AG09319 (cell line): ENCODE measurements at regions not wholly inside any gene's neighbourhood (a gene's known extent, or its start where the extent isn't known, plus 50 kb on each side); places are given as distances from the start of the nearest gene placed in this dataset.

Source experiments
- DNase-seq: peaks from one replicate; pipeline ENCODE4 v3.0.0-alpha.2; 2010; ENCODE audit warnings: low read depth; ENCODE audit errors: extremely low read depth
- TF ChIP-seq, protein P1 (sequence below): IDR thresholded peaks from 2 replicates; pipeline ENCODE4 v1.5.1; 2011; ENCODE audit warnings: low read depth, mild to moderate bottlenecking, inconsistent platforms, low read length, moderate library complexity

- DNase-seq, result no peak
- TF ChIP-seq, protein P1, sequence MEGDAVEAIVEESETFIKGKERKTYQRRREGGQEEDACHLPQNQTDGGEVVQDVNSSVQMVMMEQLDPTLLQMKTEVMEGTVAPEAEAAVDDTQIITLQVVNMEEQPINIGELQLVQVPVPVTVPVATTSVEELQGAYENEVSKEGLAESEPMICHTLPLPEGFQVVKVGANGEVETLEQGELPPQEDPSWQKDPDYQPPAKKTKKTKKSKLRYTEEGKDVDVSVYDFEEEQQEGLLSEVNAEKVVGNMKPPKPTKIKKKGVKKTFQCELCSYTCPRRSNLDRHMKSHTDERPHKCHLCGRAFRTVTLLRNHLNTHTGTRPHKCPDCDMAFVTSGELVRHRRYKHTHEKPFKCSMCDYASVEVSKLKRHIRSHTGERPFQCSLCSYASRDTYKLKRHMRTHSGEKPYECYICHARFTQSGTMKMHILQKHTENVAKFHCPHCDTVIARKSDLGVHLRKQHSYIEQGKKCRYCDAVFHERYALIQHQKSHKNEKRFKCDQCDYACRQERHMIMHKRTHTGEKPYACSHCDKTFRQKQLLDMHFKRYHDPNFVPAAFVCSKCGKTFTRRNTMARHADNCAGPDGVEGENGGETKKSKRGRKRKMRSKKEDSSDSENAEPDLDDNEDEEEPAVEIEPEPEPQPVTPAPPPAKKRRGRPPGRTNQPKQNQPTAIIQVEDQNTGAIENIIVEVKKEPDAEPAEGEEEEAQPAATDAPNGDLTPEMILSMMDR, result no peak
These were observed 288.0 kb upstream of the POU3F2 start for GRCh38 chr6:98546376-98546775.

- TF ChIP-seq, protein P1, result no peak
- no peak for DNase-seq
These were observed 287.2 kb upstream of the POU3F2 start for GRCh38 chr6:98547151-98547550.

- DNase-seq, result no peak
These were observed 286.7 kb upstream of the POU3F2 start for GRCh38 chr6:98547634-98548033.

GRCh38 chr6:98548301-98548700, 286.1 kb upstream of the POU3F2 start:
- TF ChIP-seq, protein P1, result no peak
- no peak for DNase-seq

More at GRCh38 chr6:98547634-98548033, 286.7 kb upstream of the POU3F2 start:
- TF ChIP-seq, protein P1, result no peak

GRCh38 chr6:98560418-98560817, 274.0 kb upstream of the POU3F2 start:
- TF ChIP-seq, protein P1, result no peak
- DNase-seq, result no peak

- TF ChIP-seq, protein P1, result no peak
- DNase-seq, result no peak
These were observed 273.5 kb upstream of the POU3F2 start for GRCh38 chr6:98560841-98561240.

- DNase-seq, result no peak
- TF ChIP-seq, protein P1, result no peak
These were observed 268.2 kb upstream of the POU3F2 start for GRCh38 chr6:98566126-98566525.
